PC-3 (cell line): ENCODE measurements at regions not wholly inside any gene's neighbourhood (a gene's known extent, or its start where the extent isn't known, plus 50 kb on each side); places are given as distances from the start of the nearest gene placed in this dataset.

Source experiments
- ATAC-seq: fragments of 200-7000 bp; cut with Tn5 transposase; 2 replicates; pipeline ENCODE4 v1.9.1; 2020; ENCODE audit warnings: mild to moderate bottlenecking, moderate library complexity
- BruUV-seq: library from RNA; stranded (reverse); fragments of 400-500 nt; replicated peaks from 2 replicates; lab custom pipeline; 2021; lab: Mats Ljungman, UMichigan
- CTCF ChIA-PET: fragments of 300-600 bp; sonication (Branson Sonifier 250); formaldehyde crosslinking; loops from one replicate; lab custom pipeline; 2022; ENCODE audit warnings: antibody characterized with exemption; lab: Charles Lee
- POLR2A ChIA-PET: fragments of 300-600 bp; sonication (Branson Sonifier 250); formaldehyde crosslinking; loops from one replicate; lab custom pipeline; 2022; ENCODE audit warnings: antibody characterized with exemption; ENCODE audit not compliant: unreplicated experiment; lab: Charles Lee
- DNase-seq: peaks from one replicate; pipeline ENCODE4 v3.0.0-alpha.2; 2015
- H2AFZ ChIP-seq: fragments of 300-600 bp; sonication (generic); 2 replicates; pipeline ENCODE4 v1.6.0; 2016; ENCODE audit warnings: antibody characterized with exemption, low read length
- H3F3A ChIP-seq: fragments of 300-600 bp; sonication (generic); one replicate; pipeline ENCODE4 v1.6.0; 2017; ENCODE audit warnings: antibody characterized with exemption, low read length, control low read depth, mild to moderate bottlenecking; ENCODE audit not compliant: unreplicated experiment
- H3K27ac ChIP-seq: fragments of 300-600 bp; sonication (generic); 2 replicates; pipeline ENCODE4 v1.5.1; 2016; ENCODE audit warnings: mild to moderate bottlenecking, low read length
- H3K27me3 ChIP-seq: fragments of 300-600 bp; sonication (generic); 2 replicates; pipeline ENCODE4 v1.6.1; 2016; ENCODE audit warnings: low read length, mixed read lengths
- H3K36me3 ChIP-seq: fragments of 300-600 bp; sonication (generic); 2 replicates; pipeline ENCODE4 v1.6.1; 2016; ENCODE audit warnings: low read depth, mixed run types, low read length, mixed read lengths
- H3K4me1 ChIP-seq: fragments of 300-600 bp; sonication (generic); 2 replicates; pipeline ENCODE4 v1.5.1; 2016; ENCODE audit warnings: low read length; ENCODE audit not compliant: insufficient read depth
- H3K4me2 ChIP-seq: fragments of 300-600 bp; sonication (generic); 2 replicates; pipeline ENCODE4 v1.6.0; 2016; ENCODE audit warnings: low read length
- H3K4me3 ChIP-seq: fragments of 300-600 bp; sonication (generic); 2 replicates; pipeline ENCODE4 v1.5.1; 2016; ENCODE audit warnings: mild to moderate bottlenecking, low read length, mixed read lengths
- H3K79me2 ChIP-seq: fragments of 300-600 bp; sonication (generic); 2 replicates; pipeline ENCODE4 v1.6.1; 2017; ENCODE audit warnings: low read length, mixed read lengths
- H3K9ac ChIP-seq: fragments of 300-600 bp; sonication (generic); 2 replicates; pipeline ENCODE4 v1.6.0; 2016; ENCODE audit warnings: mild to moderate bottlenecking, low read length
- H3K9me2 ChIP-seq: fragments of 300-600 bp; sonication (generic); replicated peaks from 2 replicates; pipeline ENCODE4 v1.6.1; 2016; ENCODE audit warnings: mixed run types, low read length, mixed read lengths
- H3K9me3 ChIP-seq: fragments of 300-600 bp; sonication (generic); 2 replicates; pipeline ENCODE4 v1.6.1; 2016; ENCODE audit warnings: low read length, mixed read lengths
- H4K20me1 ChIP-seq: fragments of 300-600 bp; sonication (generic); 2 replicates; pipeline ENCODE4 v1.6.1; 2016; ENCODE audit warnings: low read length, mixed read lengths
- CTCF ChIP-seq: fragments of 300-600 bp; sonication (generic); conservative IDR thresholded peaks from 2 replicates; pipeline ENCODE4 v1.5.1; 2017; ENCODE audit warnings: antibody characterized with exemption, low read depth, mild to moderate bottlenecking, low read length
- EZH2 ChIP-seq: fragments of 300-600 bp; sonication (generic); IDR thresholded peaks from one replicate; pipeline ENCODE4 v1.6.1; 2017; ENCODE audit warnings: antibody characterized with exemption, mild to moderate bottlenecking, low read length; ENCODE audit not compliant: unreplicated experiment
- EZH2phosphoT487 ChIP-seq: fragments of 300-600 bp; sonication (generic); IDR thresholded peaks from 2 replicates; pipeline ENCODE4 v1.6.1; 2018; ENCODE audit warnings: mild to moderate bottlenecking, antibody characterized with exemption, low read length, borderline replicate concordance
- intact Hi-C: fragments of 100-400 bp; cut with micrococcal nuclease; formaldehyde crosslinking; loops from 2 replicates; pipeline ENCODE4 v1.9.0; 2023

DNA sequence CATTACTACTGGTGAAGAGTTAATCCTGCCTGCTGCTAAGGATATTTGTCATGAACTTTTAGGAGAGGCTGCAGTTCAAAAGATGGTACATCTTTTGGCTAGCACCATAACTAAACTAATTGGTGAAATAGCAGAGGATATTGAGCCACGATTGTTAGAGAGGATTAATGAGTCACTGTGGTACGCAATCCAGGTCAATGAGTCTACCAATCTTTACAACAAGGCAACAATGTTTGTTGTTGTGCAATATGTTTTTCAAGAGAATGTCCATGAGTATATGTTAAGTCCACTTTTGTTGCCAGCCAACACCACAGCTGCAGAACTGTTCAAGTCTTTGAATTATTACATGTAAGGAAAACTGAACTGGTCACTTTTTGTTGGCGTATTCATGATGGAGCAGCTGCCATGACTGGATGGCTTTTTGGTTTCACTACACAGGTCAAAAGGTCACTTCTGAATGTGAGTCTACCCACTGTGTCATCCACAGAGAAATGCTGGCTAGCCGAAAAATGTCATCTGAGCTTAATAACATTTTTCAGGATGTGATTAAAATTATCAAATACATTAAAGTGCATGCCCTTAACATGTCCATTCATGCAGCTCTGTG lies 402.6 kb upstream of the KIF2B start:
- Histone ChIP-seq H3K4me2 (no peak overlapping the region), H3K9ac (no peak overlapping the region), H4K20me1 (no peaks in the 10 kb centered on the region), H3K27ac (no peak overlapping the region), H2AFZ (no peak overlapping the region), H3F3A (no peaks in the 10 kb centered on the region), H3K36me3 (no peaks in the 10 kb centered on the region), H3K4me3 (no peak overlapping the region), H3K4me1 (no peaks in the 10 kb centered on the region), H3K27me3 (no peaks in the 10 kb centered on the region), H3K9me3 (peaks cover 12% of the 10 kb centered on the region; the same call in 1 of the 2 replicates), H3K9me2 (no peaks in the 10 kb centered on the region), H3K79me2 (no peaks in the 10 kb centered on the region)
- BruUV-seq = no TSS peak
- ATAC-seq (no peak), DNase-seq (peak; percentile 38)
- ChIA-PET POLR2A (no interaction called here), CTCF (no interaction called here)
- intact Hi-C loops = no loop called here
- TF ChIP-seq EZH2phosphoT487 (no peak), EZH2 (no peak), CTCF (no peak)

- ChIA-PET POLR2A (no interaction called here), CTCF (no interaction called here)
- Histone ChIP-seq H3K4me3 (no peak overlapping the region), H3F3A (no peaks in the 10 kb centered on the region), H3K79me2 (no peaks in the 10 kb centered on the region), H3K4me2 (no peak overlapping the region), H2AFZ (no peak overlapping the region), H3K4me1 (no peaks in the 10 kb centered on the region), H3K9ac (no peak overlapping the region), H3K27ac (no peak overlapping the region), H4K20me1 (no peaks in the 10 kb centered on the region), H3K36me3 (no peaks in the 10 kb centered on the region), H3K27me3 (no peaks in the 10 kb centered on the region), H3K9me2 (no peaks in the 10 kb centered on the region), H3K9me3 (peaks cover 6% of the 10 kb centered on the region)
- intact Hi-C loops = no loop called here
- BruUV-seq = no TSS peak
- TF ChIP-seq CTCF = no peak
- no peak for TF ChIP-seq EZH2phosphoT487
- no peak for TF ChIP-seq EZH2
- ATAC-seq = no peak
- DNase-seq = no peak
Measured at GRCh38 chr17:53409588-53409987, 413.1 kb upstream of the KIF2B start.

DNA sequence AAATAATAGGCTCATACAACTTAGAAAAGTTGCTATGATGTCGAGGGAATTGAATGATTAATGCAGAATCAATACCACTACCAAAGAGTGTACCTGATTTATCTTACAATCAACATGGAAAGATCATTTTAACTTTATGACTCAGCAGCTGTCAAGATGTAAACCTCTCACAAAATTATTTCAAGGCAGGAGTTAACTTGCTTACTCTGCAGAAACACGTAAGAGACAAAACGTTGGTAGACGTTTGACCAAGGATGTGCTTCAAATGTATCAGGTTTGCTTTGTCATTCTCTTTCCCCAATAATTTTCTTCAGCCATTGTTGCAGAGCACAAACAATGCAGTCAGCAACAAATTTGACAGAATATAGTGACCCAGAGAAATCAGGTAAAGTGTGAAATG lies 415.8 kb upstream of the KIF2B start:
- intact Hi-C loops = no loop called here
- ChIA-PET POLR2A (no interaction called here), CTCF (no interaction called here)
- Histone ChIP-seq H3K9me2 (no peaks in the 10 kb centered on the region), H2AFZ (no peak overlapping the region), H3K9me3 (peaks cover 23% of the 10 kb centered on the region), H3K79me2 (no peaks in the 10 kb centered on the region), H3K27ac (no peak overlapping the region), H4K20me1 (no peaks in the 10 kb centered on the region), H3K4me1 (no peaks in the 10 kb centered on the region), H3K4me3 (no peak overlapping the region), H3K36me3 (no peaks in the 10 kb centered on the region), H3K9ac (no peak overlapping the region), H3F3A (no peaks in the 10 kb centered on the region), H3K4me2 (no peak overlapping the region), H3K27me3 (no peaks in the 10 kb centered on the region)
- BruUV-seq = no TSS peak
- ATAC-seq = no peak
- TF ChIP-seq EZH2phosphoT487 (no peak), EZH2 (no peak), CTCF (no peak)
- no peak for DNase-seq
